A673 (cell line): ENCODE measurements at regions not wholly inside any gene's neighbourhood (a gene's known extent, or its start where the extent isn't known, plus 50 kb on each side); places are given as distances from the start of the nearest gene placed in this dataset.

Source experiments
- EZH2 ChIP-seq: fragments of 200-600 bp; sonication (generic); IDR thresholded peaks from 2 replicates; pipeline ENCODE4 v1.6.1; 2017; ENCODE audit warnings: borderline replicate concordance, low read depth, mild to moderate bottlenecking, mixed read lengths, antibody characterized with exemption, low read length; ENCODE audit not compliant: poor library complexity, severe bottlenecking
- TF ChIP-seq, protein P1 (sequence below): fragments of 300-800, 200-600 bp; sonication (generic); conservative IDR thresholded peaks from 2 replicates; pipeline ENCODE4 v1.5.1; 2017; ENCODE audit warnings: low read depth, mild to moderate bottlenecking, antibody characterized with exemption, low read length, moderate library complexity, mixed read lengths

DNA sequence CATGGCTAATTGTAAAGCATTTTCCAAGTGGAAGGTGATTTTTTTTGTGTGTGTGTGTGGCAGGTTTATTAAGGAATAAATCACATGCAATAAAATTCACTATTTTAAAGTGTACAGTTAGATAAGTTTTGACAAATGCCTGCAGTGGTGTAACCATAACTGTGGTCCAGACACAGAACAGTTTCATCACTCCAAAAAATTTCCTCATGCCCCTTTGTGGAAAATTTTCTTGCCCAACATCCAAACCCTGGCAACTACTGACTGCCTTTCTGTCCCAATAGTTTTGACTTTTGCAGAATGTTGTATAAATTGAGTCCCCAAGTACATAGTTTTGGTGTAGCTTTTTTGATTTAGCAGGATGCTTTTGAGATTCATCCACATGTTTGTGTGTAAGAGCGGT, 135.1 kb upstream of the KLHL25 start:
- TF ChIP-seq, protein P1, sequence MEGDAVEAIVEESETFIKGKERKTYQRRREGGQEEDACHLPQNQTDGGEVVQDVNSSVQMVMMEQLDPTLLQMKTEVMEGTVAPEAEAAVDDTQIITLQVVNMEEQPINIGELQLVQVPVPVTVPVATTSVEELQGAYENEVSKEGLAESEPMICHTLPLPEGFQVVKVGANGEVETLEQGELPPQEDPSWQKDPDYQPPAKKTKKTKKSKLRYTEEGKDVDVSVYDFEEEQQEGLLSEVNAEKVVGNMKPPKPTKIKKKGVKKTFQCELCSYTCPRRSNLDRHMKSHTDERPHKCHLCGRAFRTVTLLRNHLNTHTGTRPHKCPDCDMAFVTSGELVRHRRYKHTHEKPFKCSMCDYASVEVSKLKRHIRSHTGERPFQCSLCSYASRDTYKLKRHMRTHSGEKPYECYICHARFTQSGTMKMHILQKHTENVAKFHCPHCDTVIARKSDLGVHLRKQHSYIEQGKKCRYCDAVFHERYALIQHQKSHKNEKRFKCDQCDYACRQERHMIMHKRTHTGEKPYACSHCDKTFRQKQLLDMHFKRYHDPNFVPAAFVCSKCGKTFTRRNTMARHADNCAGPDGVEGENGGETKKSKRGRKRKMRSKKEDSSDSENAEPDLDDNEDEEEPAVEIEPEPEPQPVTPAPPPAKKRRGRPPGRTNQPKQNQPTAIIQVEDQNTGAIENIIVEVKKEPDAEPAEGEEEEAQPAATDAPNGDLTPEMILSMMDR: no peak
- no peak for TF ChIP-seq EZH2
